ENCODE measurements at regions not wholly inside any gene's neighbourhood (a gene's known extent, or its start where the extent isn't known, plus 50 kb on each side); places are given as distances from the start of the nearest gene placed in this dataset.

- ATAC-seq (no peak), DNase-seq (no peak)
- H3K4me3 ChIP-seq: no peak overlapping the region
- H3K9me3 ChIP-seq: no peaks in the 10 kb centered on the region
- H3K27me3 ChIP-seq: no peaks in the 10 kb centered on the region
- no peaks in the 10 kb centered on the region for H3K4me1 ChIP-seq
- H3K36me3 ChIP-seq: no peaks in the 10 kb centered on the region
- no peak overlapping the region for H3K27ac ChIP-seq
- in situ Hi-C loops (cut with MboI; ENCODE audit: low sequenced_read_pairs in 4 of 4): no loop called here
- no peak for TF ChIP-seq CTCF (IDR thresholded peaks at IDR 0.05 in 4 of 5, conservative IDR thresholded peaks at IDR 0.05 in 1 of 5)
- no peak for TF ChIP-seq POLR2A (IDR thresholded peaks at IDR 0.05)
- intact Hi-C loops (cut with DNase I; ENCODE audit: low total_unique reads): no loop called here
Measured at GRCh38 chr7:15963206-15963605, 276.7 kb upstream of the MEOX2 start.

GRCh38 chr7:15954671-15955354, 268.3 kb upstream of the MEOX2 start:
- Histone ChIP-seq H3K27ac (no peak overlapping the region), H3K4me3 (no peak overlapping the region), H3K4me1 (no peaks in the 10 kb centered on the region), H3K9me3 (no peaks in the 10 kb centered on the region), H3K27me3 (no peaks in the 10 kb centered on the region), H3K36me3 (no peaks in the 10 kb centered on the region)
- TF ChIP-seq POLR2A (IDR thresholded peaks at IDR 0.05): no peak
- no peak for TF ChIP-seq CTCF (IDR thresholded peaks at IDR 0.05 in 4 of 5, conservative IDR thresholded peaks at IDR 0.05 in 1 of 5)
- intact Hi-C loops (cut with DNase I; ENCODE audit: low total_unique reads) (no loop called here), in situ Hi-C loops (cut with MboI; ENCODE audit: low sequenced_read_pairs in 4 of 4) (no loop called here)
- ATAC-seq (no peak), DNase-seq (no peak)

- Histone ChIP-seq H3K27me3 (no peaks in the 10 kb centered on the region), H3K9me3 (no peaks in the 10 kb centered on the region), H3K4me1 (no peaks in the 10 kb centered on the region), H3K36me3 (no peaks in the 10 kb centered on the region), H3K27ac (no peak overlapping the region), H3K4me3 (no peak overlapping the region)
- no peak for DNase-seq
- no peak for TF ChIP-seq POLR2A (IDR thresholded peaks at IDR 0.05)
- no peak for TF ChIP-seq CTCF (IDR thresholded peaks at IDR 0.05 in 4 of 5, conservative IDR thresholded peaks at IDR 0.05 in 1 of 5)
- no peak for ATAC-seq
- in situ Hi-C loops (cut with MboI; ENCODE audit: low sequenced_read_pairs in 4 of 4) (no loop called here), intact Hi-C loops (cut with DNase I; ENCODE audit: low total_unique reads) (no loop called here)
Measured at GRCh38 chr7:15950299-15950698, 263.8 kb upstream of the MEOX2 start.

- Histone ChIP-seq H3K36me3 (no peaks in the 10 kb centered on the region), H3K4me1 (no peaks in the 10 kb centered on the region), H3K4me3 (no peak overlapping the region), H3K9me3 (no peaks in the 10 kb centered on the region), H3K27ac (no peak overlapping the region), H3K27me3 (no peaks in the 10 kb centered on the region)
- DNase-seq (no peak), ATAC-seq (no peak)
- intact Hi-C loops (cut with DNase I; ENCODE audit: low total_unique reads) (no loop called here), in situ Hi-C loops (cut with MboI; ENCODE audit: low sequenced_read_pairs in 4 of 4) (no loop called here)
- TF ChIP-seq CTCF (IDR thresholded peaks at IDR 0.05 in 4 of 5, conservative IDR thresholded peaks at IDR 0.05 in 1 of 5): no peak
- TF ChIP-seq POLR2A (IDR thresholded peaks at IDR 0.05): no peak
Measured at GRCh38 chr7:15947754-15948153, 261.3 kb upstream of the MEOX2 start.

- Histone ChIP-seq H3K27me3 (no peaks in the 10 kb centered on the region), H3K9me3 (no peaks in the 10 kb centered on the region), H3K4me1 (no peaks in the 10 kb centered on the region), H3K36me3 (no peaks in the 10 kb centered on the region), H3K4me3 (no peak overlapping the region), H3K27ac (no peak overlapping the region)
- in situ Hi-C loops (cut with MboI; ENCODE audit: low sequenced_read_pairs in 4 of 4): no loop called here
- intact Hi-C loops (cut with DNase I; ENCODE audit: low total_unique reads): no loop called here
- ATAC-seq (no peak), DNase-seq (no peak)
- no peak for TF ChIP-seq CTCF (IDR thresholded peaks at IDR 0.05 in 4 of 5, conservative IDR thresholded peaks at IDR 0.05 in 1 of 5)
- TF ChIP-seq POLR2A (IDR thresholded peaks at IDR 0.05): no peak
Measured at GRCh38 chr7:15938115-15938514, 251.6 kb upstream of the MEOX2 start.
